ENCODE measurements at regions not wholly inside any gene's neighbourhood (a gene's known extent, or its start where the extent isn't known, plus 50 kb on each side); places are given as distances from the start of the nearest gene placed in this dataset.
"Not testable (repeated sequence)": the region's sequence is repeated elsewhere in the genome, so short reads cannot be mapped to it uniquely, and the experiment has no call there.

DNA sequence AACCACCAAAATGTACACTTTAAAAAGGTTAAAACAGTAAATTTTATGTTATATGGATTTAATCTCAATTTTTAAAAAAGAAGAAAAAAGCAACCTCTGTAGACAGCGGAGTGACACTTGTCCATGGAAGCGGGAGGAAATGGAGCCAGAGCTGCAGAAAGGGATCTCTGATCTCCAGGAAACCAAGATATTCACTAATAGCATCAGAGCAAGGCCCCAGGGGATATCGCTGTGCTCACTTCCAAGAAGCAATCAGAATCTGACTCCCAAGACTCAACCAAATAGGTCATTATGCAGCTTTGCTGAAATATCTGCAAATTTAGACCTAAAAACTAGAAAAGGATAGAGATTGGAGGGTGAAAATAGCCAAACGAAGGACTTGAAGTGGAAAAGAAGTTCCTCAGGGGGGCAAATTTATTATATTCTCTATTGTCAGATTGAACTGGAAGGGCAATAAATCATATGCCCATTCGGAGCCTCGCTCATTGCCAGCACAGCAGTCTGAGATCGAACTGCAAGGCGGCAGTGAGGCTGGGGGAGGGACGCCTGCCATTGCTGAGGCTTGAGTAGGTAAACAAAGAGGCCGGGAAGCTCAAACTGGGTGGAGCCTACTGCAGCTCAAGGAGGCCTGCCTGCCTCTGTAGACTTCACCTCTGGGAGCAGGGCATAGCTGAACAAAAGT, 62.0 kb upstream of the ATP2C1 start (continued):
- TF ChIP-seq, protein P1, sequence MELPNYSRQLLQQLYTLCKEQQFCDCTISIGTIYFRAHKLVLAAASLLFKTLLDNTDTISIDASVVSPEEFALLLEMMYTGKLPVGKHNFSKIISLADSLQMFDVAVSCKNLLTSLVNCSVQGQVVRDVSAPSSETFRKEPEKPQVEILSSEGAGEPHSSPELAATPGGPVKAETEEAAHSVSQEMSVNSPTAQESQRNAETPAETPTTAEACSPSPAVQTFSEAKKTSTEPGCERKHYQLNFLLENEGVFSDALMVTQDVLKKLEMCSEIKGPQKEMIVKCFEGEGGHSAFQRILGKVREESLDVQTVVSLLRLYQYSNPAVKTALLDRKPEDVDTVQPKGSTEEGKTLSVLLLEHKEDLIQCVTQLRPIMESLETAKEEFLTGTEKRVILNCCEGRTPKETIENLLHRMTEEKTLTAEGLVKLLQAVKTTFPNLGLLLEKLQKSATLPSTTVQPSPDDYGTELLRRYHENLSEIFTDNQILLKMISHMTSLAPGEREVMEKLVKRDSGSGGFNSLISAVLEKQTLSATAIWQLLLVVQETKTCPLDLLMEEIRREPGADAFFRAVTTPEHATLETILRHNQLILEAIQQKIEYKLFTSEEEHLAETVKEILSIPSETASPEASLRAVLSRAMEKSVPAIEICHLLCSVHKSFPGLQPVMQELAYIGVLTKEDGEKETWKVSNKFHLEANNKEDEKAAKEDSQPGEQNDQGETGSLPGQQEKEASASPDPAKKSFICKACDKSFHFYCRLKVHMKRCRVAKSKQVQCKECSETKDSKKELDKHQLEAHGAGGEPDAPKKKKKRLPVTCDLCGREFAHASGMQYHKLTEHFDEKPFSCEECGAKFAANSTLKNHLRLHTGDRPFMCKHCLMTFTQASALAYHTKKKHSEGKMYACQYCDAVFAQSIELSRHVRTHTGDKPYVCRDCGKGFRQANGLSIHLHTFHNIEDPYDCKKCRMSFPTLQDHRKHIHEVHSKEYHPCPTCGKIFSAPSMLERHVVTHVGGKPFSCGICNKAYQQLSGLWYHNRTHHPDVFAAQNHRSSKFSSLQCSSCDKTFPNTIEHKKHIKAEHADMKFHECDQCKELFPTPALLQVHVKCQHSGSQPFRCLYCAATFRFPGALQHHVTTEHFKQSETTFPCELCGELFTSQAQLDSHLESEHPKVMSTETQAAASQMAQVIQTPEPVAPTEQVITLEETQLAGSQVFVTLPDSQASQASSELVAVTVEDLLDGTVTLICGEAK (IDR thresholded peaks at IDR 0.05; ENCODE audit: borderline replicate concordance) = no peak
- no peak for TF ChIP-seq EZH2 (IDR thresholded peaks at IDR 0.05; ENCODE audit: borderline replicate concordance, control insufficient read depth, low read depth, low read length)
- no peak for TF ChIP-seq PAX5 (IDR thresholded peaks at IDR 0.05; ENCODE audit: borderline replicate concordance, low read depth, low read length)
- no peak for TF ChIP-seq CREM (IDR thresholded peaks at IDR 0.05; ENCODE audit: low read depth)
- TF ChIP-seq PML (IDR thresholded peaks at IDR 0.05; ENCODE audit: low read length) = no peak
- TF ChIP-seq MYB (IDR thresholded peaks at IDR 0.05; ENCODE audit: borderline replicate concordance, low read depth, low read length) = no peak
- no peak for TF ChIP-seq TCF3 (IDR thresholded peaks at IDR 0.05; ENCODE audit: borderline replicate concordance, insufficient read depth, low read depth, low read length)
- TF ChIP-seq JUNB (IDR thresholded peaks at IDR 0.05) = no peak
- no peak for TF ChIP-seq POLR2AphosphoS2 (IDR thresholded peaks at IDR 0.05; ENCODE audit: low read depth, low read length)
- no peak for TF ChIP-seq SMC3 (IDR thresholded peaks at IDR 0.05; ENCODE audit: borderline replicate concordance, low read length)
- TF ChIP-seq POLR2AphosphoS5 (IDR thresholded peaks at IDR 0.05; ENCODE audit: low read length) = no peak
- TF ChIP-seq, protein P2, sequence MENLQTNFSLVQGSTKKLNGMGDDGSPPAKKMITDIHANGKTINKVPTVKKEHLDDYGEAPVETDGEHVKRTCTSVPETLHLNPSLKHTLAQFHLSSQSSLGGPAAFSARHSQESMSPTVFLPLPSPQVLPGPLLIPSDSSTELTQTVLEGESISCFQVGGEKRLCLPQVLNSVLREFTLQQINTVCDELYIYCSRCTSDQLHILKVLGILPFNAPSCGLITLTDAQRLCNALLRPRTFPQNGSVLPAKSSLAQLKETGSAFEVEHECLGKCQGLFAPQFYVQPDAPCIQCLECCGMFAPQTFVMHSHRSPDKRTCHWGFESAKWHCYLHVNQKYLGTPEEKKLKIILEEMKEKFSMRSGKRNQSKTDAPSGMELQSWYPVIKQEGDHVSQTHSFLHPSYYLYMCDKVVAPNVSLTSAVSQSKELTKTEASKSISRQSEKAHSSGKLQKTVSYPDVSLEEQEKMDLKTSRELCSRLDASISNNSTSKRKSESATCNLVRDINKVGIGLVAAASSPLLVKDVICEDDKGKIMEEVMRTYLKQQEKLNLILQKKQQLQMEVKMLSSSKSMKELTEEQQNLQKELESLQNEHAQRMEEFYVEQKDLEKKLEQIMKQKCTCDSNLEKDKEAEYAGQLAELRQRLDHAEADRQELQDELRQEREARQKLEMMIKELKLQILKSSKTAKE (IDR thresholded peaks at IDR 0.05; ENCODE audit: low read depth, poor library complexity, severe bottlenecking) = no peak

DNA sequence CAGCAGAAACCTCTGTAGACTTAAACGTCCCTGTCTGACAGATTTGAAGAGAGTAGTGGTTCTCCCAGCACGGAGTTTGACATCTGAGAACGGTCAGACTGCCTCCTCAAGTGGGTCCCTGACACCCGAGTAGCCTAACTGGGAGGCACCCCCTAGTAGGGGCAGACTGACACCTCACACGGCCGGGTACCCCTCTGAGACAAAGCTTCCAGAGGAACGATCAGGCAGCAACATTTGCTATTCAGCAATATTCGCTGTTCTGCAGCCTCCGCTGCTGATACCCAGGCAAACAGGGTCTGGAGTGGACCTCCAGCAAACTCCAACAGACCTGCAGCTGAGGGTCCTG, 61.5 kb upstream of the ATP2C1 start:
- DNase-seq (ENCODE audit: low read depth, low spot score); H3K4me1 ChIP-seq (ENCODE audit: control insufficient read depth, insufficient read depth, low read length); H3K79me2 ChIP-seq (ENCODE audit: control insufficient read depth, insufficient read depth, low read length); H3K4me3 ChIP-seq; H3K36me3 ChIP-seq (ENCODE audit: control insufficient read depth in 2 of 2, insufficient read depth in 2 of 2, low read length in 1 of 2); ATAC-seq; H3K27ac ChIP-seq (ENCODE audit: control insufficient read depth, insufficient read depth); H3K4me2 ChIP-seq (ENCODE audit: control insufficient read depth, insufficient read depth); in situ Hi-C loops (cut with MboI); POLR2A ChIA-PET; CTCF ChIA-PET; H3K27me3 ChIP-seq (replicated peaks in 1 of 2; ENCODE audit: control insufficient read depth in 2 of 2, insufficient read depth in 2 of 2, low read length in 1 of 2); H4K20me1 ChIP-seq (ENCODE audit: control insufficient read depth, insufficient read depth); intact Hi-C loops (cut with micrococcal nuclease; ENCODE audit: unreplicated experiment); FAIRE-seq; H3K9me3 ChIP-seq (replicated peaks; ENCODE audit: control insufficient read depth, insufficient read depth, low read length); H3K9ac ChIP-seq (ENCODE audit: control insufficient read depth, insufficient read depth, low read length); RAD21 ChIA-PET (ENCODE audit: unreplicated experiment); BruUV-seq (replicated peaks); H2AFZ ChIP-seq (ENCODE audit: control insufficient read depth, low read depth, low read length): not testable (repeated sequence)
- whole genome bisulfite sequencing (ENCODE audit: insufficient coverage, insufficient replicate concordance, low lambda C conversion rate, missing lambda C conversion rate) = 59% methylated on average over 9 of the region's 9 CpGs
- SMC1A ChIA-PET (ENCODE audit: uncharacterized antibody, unreplicated experiment) = interaction anchor here (1.2 to 1.8 kb wide), 2 partner anchors 46 to 72 kb away, joined by 4 to 5 read pairs; no protein-coding TSS in a partner anchor

Data from GM12878 (cell line).